ENCODE measurements at regions not wholly inside any gene's neighbourhood (a gene's known extent, or its start where the extent isn't known, plus 50 kb on each side); places are given as distances from the start of the nearest gene placed in this dataset.

GRCh38 chr7:153004341-153004740, 244.8 kb downstream of the ACTR3B start:
- no peak overlapping the region for H3K4me3 ChIP-seq (ENCODE audit: low read depth, low read length)
- in situ Hi-C loops (cut with HindIII; ENCODE audit: low sequenced_read_pairs): no loop called here
- no peak for DNase-seq (ENCODE audit: low read depth, low spot score)
- no peak for TF ChIP-seq CTCF (IDR thresholded peaks at IDR 0.05; ENCODE audit: low read depth, low read length)

- no peak for DNase-seq (ENCODE audit: low read depth, low spot score)
- no peak for TF ChIP-seq CTCF (IDR thresholded peaks at IDR 0.05; ENCODE audit: low read depth, low read length)
- no peak overlapping the region for H3K4me3 ChIP-seq (ENCODE audit: low read depth, low read length)
- in situ Hi-C loops (cut with HindIII; ENCODE audit: low sequenced_read_pairs): no loop called here
These were observed 246.3 kb downstream of the ACTR3B start for GRCh38 chr7:153005750-153006435.

- in situ Hi-C loops (cut with HindIII; ENCODE audit: low sequenced_read_pairs): no loop called here
- H3K4me3 ChIP-seq (ENCODE audit: low read depth, low read length): no peak overlapping the region
- no peak for TF ChIP-seq CTCF (IDR thresholded peaks at IDR 0.05; ENCODE audit: low read depth, low read length)
- DNase-seq (ENCODE audit: low read depth, low spot score): no peak
These were observed 246.9 kb downstream of the ACTR3B start for GRCh38 chr7:153006452-153006851.

GRCh38 chr7:153006911-153007310, 247.4 kb downstream of the ACTR3B start:
- no peak overlapping the region for H3K4me3 ChIP-seq (ENCODE audit: low read depth, low read length)
- no peak for TF ChIP-seq CTCF (IDR thresholded peaks at IDR 0.05; ENCODE audit: low read depth, low read length)
- in situ Hi-C loops (cut with HindIII; ENCODE audit: low sequenced_read_pairs): no loop called here

DNA sequence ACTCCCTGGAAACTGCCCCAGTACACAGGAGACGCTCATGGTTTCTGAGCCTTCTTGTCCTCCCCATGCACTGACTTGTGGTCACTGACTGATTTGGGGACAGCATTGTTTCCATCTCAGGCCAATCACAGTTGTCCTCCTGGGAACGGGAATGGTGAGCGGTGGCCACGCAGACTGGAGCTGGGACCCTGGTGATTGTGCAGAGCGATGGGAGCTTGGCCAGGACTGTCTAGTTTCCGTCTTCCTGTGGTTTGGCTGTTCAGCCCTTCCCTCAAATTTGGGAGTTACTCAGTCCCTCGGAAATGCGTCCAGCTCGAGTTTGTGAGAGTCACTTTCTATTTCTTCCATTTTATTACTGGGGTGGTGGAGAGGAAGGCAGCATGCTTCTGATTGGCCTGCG, 250.9 kb downstream of the ACTR3B start:
- in situ Hi-C loops (cut with HindIII; ENCODE audit: low sequenced_read_pairs): no loop called here

More at GRCh38 chr7:153006911-153007310, 247.4 kb downstream of the ACTR3B start:
- DNase-seq (ENCODE audit: low read depth, low spot score): no peak

GRCh38 chr7:153012203-153012602, 252.7 kb downstream of the ACTR3B start:
- no peak overlapping the region for H3K4me3 ChIP-seq (ENCODE audit: low read depth, low read length)
- no peak for DNase-seq (ENCODE audit: low read depth, low spot score)
- TF ChIP-seq CTCF (IDR thresholded peaks at IDR 0.05; ENCODE audit: low read depth, low read length): no peak
- in situ Hi-C loops (cut with HindIII; ENCODE audit: low sequenced_read_pairs): no loop called here

More for the DNA sequence above, 250.9 kb downstream of the ACTR3B start:
- DNase-seq (ENCODE audit: low read depth, low spot score): no peak
- TF ChIP-seq CTCF (IDR thresholded peaks at IDR 0.05; ENCODE audit: low read depth, low read length): no peak
- no peak overlapping the region for H3K4me3 ChIP-seq (ENCODE audit: low read depth, low read length)
